Mesenchymal stem cell (in vitro differentiated cells and primary cell): ENCODE measurements at regions not wholly inside any gene's neighbourhood (a gene's known extent, or its start where the extent isn't known, plus 50 kb on each side); places are given as distances from the start of the nearest gene placed in this dataset.
"Not testable (repeated sequence)": the region's sequence is repeated elsewhere in the genome, so short reads cannot be mapped to it uniquely, and the experiment has no call there.

Experiments
- DNase-seq: peaks from one replicate; pipeline ENCODE4 v3.0.0-alpha.2; 2013
- H2AFZ ChIP-seq: one replicate; pipeline ENCODE4 v1.6.1; 2013; ENCODE audit warnings: low read depth, mild to moderate bottlenecking, control low read depth, inconsistent platforms, low read length, moderate library complexity
- H2AK5ac ChIP-seq: 2 replicates; pipeline ENCODE4 v1.6.1; 2013; ENCODE audit warnings: low read length, moderate library complexity, mild to moderate bottlenecking, inconsistent platforms; ENCODE audit not compliant: severe bottlenecking
- H2BK120ac ChIP-seq: one replicate; pipeline ENCODE4 v1.6.1; 2013; ENCODE audit warnings: low read depth, mild to moderate bottlenecking, inconsistent platforms, low read length, moderate library complexity
- H2BK12ac ChIP-seq, 2 experiments: one replicate each; pipeline ENCODE4 v1.6.1; 2013; ENCODE audit warnings: inconsistent platforms in 2 of 2, low read length in 2 of 2, mild to moderate bottlenecking in 2 of 2, moderate library complexity in 2 of 2, control low read depth in 1 of 2
- H2BK15ac ChIP-seq: one replicate; pipeline ENCODE4 v1.6.1; 2013; ENCODE audit warnings: mild to moderate bottlenecking, low read depth, inconsistent platforms; ENCODE audit not compliant: poor library complexity, severe bottlenecking
- H2BK5ac ChIP-seq: 2 replicates; pipeline ENCODE4 v1.6.1; 2013; ENCODE audit warnings: low read depth, mild to moderate bottlenecking, low read length, control low read depth, inconsistent platforms; ENCODE audit not compliant: poor library complexity, severe bottlenecking
- H3K14ac ChIP-seq, 2 experiments: one replicate each; pipeline ENCODE4 v1.6.1; 2013; ENCODE audit warnings: inconsistent platforms in 2 of 2, low read length in 2 of 2, control low read depth in 1 of 2, mild to moderate bottlenecking in 1 of 2, moderate library complexity in 1 of 2
- H3K18ac ChIP-seq, 2 experiments: one replicate each; pipeline ENCODE4 v1.6.1; 2013; ENCODE audit warnings: inconsistent platforms in 2 of 2, low read length in 2 of 2, control low read depth in 1 of 2, low read depth in 1 of 2, mild to moderate bottlenecking in 1 of 2
- H3K23ac ChIP-seq, 2 experiments: one replicate each; pipeline ENCODE4 v1.6.1; 2013; ENCODE audit warnings: inconsistent platforms in 2 of 2, low read length in 2 of 2, mild to moderate bottlenecking in 2 of 2, moderate library complexity in 2 of 2, control low read depth in 1 of 2
- H3K27ac ChIP-seq: 2 replicates; pipeline ENCODE4 v1.5.1; 2013; ENCODE audit warnings: mild to moderate bottlenecking, moderate library complexity, low read length, control low read depth, inconsistent platforms; ENCODE audit not compliant: poor library complexity, severe bottlenecking
- H3K27me3 ChIP-seq, 2 experiments: 2 replicates each; pipeline versions ENCODE4 v1.6.1 to v1.7.0; 2013; ENCODE audit warnings: low read length in 2 of 2, mild to moderate bottlenecking in 2 of 2, moderate library complexity in 2 of 2, control low read depth in 1 of 2, inconsistent platforms in 1 of 2; ENCODE audit not compliant: control insufficient read depth in 1 of 2, insufficient read depth in 1 of 2
- H3K36me3 ChIP-seq, 2 experiments: 2 replicates each; pipeline versions ENCODE4 v1.6.1 to v1.7.0; 2013; ENCODE audit warnings: low read length in 2 of 2, control low read depth in 1 of 2, inconsistent platforms in 1 of 2, low read depth in 1 of 2, mild to moderate bottlenecking in 1 of 2; ENCODE audit not compliant: insufficient read depth in 2 of 2, control insufficient read depth in 1 of 2
- H3K4ac ChIP-seq, 2 experiments: one replicate each; pipeline ENCODE4 v1.6.1; 2013; ENCODE audit warnings: inconsistent platforms in 2 of 2, low read length in 2 of 2, mild to moderate bottlenecking in 2 of 2, moderate library complexity in 2 of 2, control low read depth in 1 of 2, low read depth in 1 of 2
- H3K4me1 ChIP-seq: 2 replicates; pipeline ENCODE4 v1.6.1; 2013; ENCODE audit warnings: low read depth, low read length, control low read depth; ENCODE audit not compliant: control insufficient read depth, insufficient read depth
- H3K4me2 ChIP-seq: 2 replicates; pipeline ENCODE4 v1.6.1; 2013; ENCODE audit warnings: low read length, mild to moderate bottlenecking, inconsistent platforms; ENCODE audit not compliant: poor library complexity, severe bottlenecking
- H3K4me3 ChIP-seq, 2 experiments: 2 replicates each; pipeline versions ENCODE4 v1.5.1 to v1.7.0; 2013; ENCODE audit warnings: low read length in 2 of 2, mild to moderate bottlenecking in 2 of 2, control low read depth in 1 of 2, low read depth in 1 of 2; ENCODE audit not compliant: insufficient read depth in 1 of 2
- H3K79me1 ChIP-seq: replicated peaks from 2 replicates; pipeline ENCODE4 v1.6.1; 2013; ENCODE audit warnings: mild to moderate bottlenecking, control low read depth, low read length, inconsistent platforms; ENCODE audit not compliant: poor library complexity, severe bottlenecking
- H3K9ac ChIP-seq: 2 replicates; pipeline ENCODE4 v1.7.0; 2013; ENCODE audit warnings: mild to moderate bottlenecking, low read length, moderate library complexity
- H3K9me3 ChIP-seq: 2 replicates; pipeline ENCODE4 v1.7.0; 2013; ENCODE audit warnings: mild to moderate bottlenecking, low read length; ENCODE audit not compliant: control insufficient read depth
- H4K8ac ChIP-seq: one replicate; pipeline ENCODE4 v1.6.1; 2013; ENCODE audit warnings: inconsistent platforms, mild to moderate bottlenecking, low read length, moderate library complexity
- H4K91ac ChIP-seq: one replicate; pipeline ENCODE4 v1.6.1; 2013; ENCODE audit warnings: mild to moderate bottlenecking, low read length, inconsistent platforms
- WGBS: methylation state at CpG from one replicate; pipeline ENCODE4 v1.1.7; 2013; ENCODE audit warnings: mixed read lengths; 5-methylcytosine and 5-hydroxymethylcytosine counted together

DNA sequence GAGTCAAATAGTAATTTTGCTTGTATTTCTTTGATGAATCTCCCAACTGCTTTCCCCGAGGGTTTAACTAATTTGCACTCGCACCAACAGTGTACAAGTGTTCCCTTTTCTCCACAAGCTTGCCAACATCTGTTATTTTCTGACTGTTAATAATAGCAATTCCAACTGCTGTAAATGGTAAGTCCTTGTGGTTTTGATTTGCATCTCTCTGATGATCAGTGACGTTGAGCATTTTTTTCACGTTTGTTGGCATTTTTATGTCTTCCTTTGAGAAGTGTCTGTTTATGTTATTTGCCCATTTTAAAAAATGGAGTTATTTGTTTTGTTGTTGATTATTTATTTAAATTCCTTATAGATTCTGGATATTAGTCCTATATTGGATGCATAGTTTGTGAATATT lies 399.8 kb upstream of the MAN1A1 start:
- Histone ChIP-seq H3K4me1 (no peaks in the 10 kb centered on the region), H3K18ac (no peak overlapping the region), H3K79me1 (no peaks in the 10 kb centered on the region), H2BK120ac (no peak overlapping the region), H3K9me3 (peaks cover 16% of the 10 kb centered on the region), H3K4me2 (no peak overlapping the region), H4K8ac (no peak overlapping the region), H2AK5ac (no peak overlapping the region), H3K27me3 (no peaks in the 10 kb centered on the region), H3K4ac (no peak overlapping the region), H3K9ac (no peak overlapping the region), H3K14ac (no peak overlapping the region), H3K36me3 (no peaks in the 10 kb centered on the region), H3K23ac (no peak overlapping the region), H3K27ac (no peak overlapping the region), H2BK15ac (no peak overlapping the region), H3K4me3 (no peak overlapping the region), H2BK5ac (no peak overlapping the region), H2BK12ac (no peak overlapping the region), H2AFZ (no peak overlapping the region), H4K91ac (no peak overlapping the region)
- 69% methylated on average over 4 of the region's 4 CpGs for WGBS
- DNase-seq, result peak; percentile 50

DNA sequence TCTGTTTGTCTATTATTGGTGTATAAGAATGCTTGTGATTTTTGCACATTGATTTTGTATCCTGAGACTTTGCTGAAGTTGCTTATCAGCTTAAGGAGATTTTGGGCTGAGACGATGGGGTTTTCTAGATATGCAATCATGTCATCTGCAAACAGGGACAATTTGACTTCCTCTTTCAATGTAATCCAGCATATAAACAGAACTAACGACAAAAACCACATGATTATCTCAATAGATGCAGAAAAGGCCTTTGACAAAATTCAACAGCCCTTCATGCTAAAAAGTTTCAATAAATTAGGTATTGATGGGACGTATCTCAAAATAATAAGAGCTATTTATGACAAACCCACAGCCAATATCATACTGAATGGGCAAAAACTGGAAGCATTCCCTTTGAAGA lies 399.0 kb upstream of the MAN1A1 start:
- H3K27me3 ChIP-seq, H2BK5ac ChIP-seq, H2BK12ac ChIP-seq, H2AFZ ChIP-seq, DNase-seq, H4K91ac ChIP-seq, H3K27ac ChIP-seq, H3K4ac ChIP-seq, H2BK15ac ChIP-seq, H4K8ac ChIP-seq, H3K36me3 ChIP-seq, H3K23ac ChIP-seq, H3K79me1 ChIP-seq, H3K4me3 ChIP-seq, H3K14ac ChIP-seq, H3K9ac ChIP-seq, H3K18ac ChIP-seq, H2AK5ac ChIP-seq, H3K4me1 ChIP-seq, H3K4me2 ChIP-seq, H2BK120ac ChIP-seq: not testable (repeated sequence)
- WGBS, result 100% methylated on average over 1 of the region's 3 CpGs
- peaks cover 16% of the 10 kb centered on the region for H3K9me3 ChIP-seq

DNA sequence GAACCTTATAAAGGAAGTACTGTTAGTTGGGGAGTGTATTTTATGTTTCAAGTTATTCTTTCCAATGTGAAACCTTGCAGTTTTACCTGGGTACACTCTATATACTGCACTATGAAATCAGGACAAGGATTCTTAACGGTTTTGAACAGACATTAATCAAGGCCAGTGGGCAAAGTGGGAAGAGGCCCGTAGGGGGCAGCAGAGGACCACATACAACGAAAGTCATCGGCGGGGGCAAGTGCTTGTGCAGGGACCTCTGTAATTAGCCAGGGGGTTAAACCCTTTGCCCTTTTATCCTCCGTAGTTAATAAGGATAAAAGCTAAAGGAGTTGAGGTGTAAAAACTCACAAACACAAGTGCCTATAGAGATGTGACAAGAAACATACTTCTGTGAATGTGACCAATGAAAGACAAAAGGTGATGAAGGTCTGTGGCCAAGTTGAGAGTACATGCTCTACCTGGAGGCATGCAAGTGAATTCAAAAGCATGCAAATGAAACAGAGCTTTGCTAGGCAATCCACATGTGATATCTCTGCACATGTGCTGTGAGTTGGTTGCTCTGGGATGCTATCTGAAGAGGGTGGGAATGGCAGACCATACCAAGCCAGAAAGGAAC lies 392.7 kb upstream of the MAN1A1 start:
- H3K79me1 ChIP-seq, result no peaks in the 10 kb centered on the region
- peak; percentile 50 for DNase-seq
- H3K27ac ChIP-seq, result no peak overlapping the region
- no peak overlapping the region for H3K14ac ChIP-seq
- H2BK12ac ChIP-seq, result no peak overlapping the region
- H2BK5ac ChIP-seq, result no peak overlapping the region
- H2BK15ac ChIP-seq, result no peak overlapping the region
- H3K9me3 ChIP-seq, result no peaks in the 10 kb centered on the region
- H3K4me2 ChIP-seq, result peak overlapping the region; percentile 24
- no peak overlapping the region for H3K4me3 ChIP-seq
- H3K23ac ChIP-seq, result no peak overlapping the region
- no peaks in the 10 kb centered on the region for H3K27me3 ChIP-seq
- no peak overlapping the region for H2BK120ac ChIP-seq
- no peak overlapping the region for H3K18ac ChIP-seq
- no peak overlapping the region for H2AK5ac ChIP-seq
- H3K4me1 ChIP-seq, result no peaks in the 10 kb centered on the region
- H2AFZ ChIP-seq, result no peak overlapping the region
- H3K36me3 ChIP-seq, result no peaks in the 10 kb centered on the region
- WGBS, result 7% methylated on average over 6 of the region's 6 CpGs
- H4K8ac ChIP-seq, result no peak overlapping the region
- H3K9ac ChIP-seq, result no peak overlapping the region
- H3K4ac ChIP-seq, result no peak overlapping the region
- no peak overlapping the region for H4K91ac ChIP-seq

DNA sequence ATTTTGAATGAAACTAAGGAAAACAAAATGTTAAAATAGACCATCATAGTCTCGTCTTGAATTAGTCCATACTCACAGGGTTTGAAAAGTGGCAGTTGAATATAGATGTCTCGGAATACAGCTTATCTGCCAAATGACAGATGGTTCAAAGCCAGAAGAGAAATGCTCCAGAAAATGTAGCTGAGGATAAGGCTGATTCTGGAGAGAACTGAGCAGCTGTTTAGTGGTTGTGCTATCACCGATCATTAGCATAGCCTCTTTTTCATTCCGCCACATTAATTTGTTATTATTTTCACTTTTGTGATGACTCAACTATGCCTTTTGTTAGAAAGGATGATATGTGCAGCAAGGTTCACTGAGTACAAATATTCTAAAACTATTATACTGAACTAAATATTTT lies 390.2 kb upstream of the MAN1A1 start:
- H4K8ac ChIP-seq, result no peak overlapping the region
- H3K4ac ChIP-seq, result no peak overlapping the region
- H2AK5ac ChIP-seq, result no peak overlapping the region
- H3K4me1 ChIP-seq, result no peaks in the 10 kb centered on the region
- no peak overlapping the region for H3K14ac ChIP-seq
- H3K23ac ChIP-seq, result no peak overlapping the region
- H2AFZ ChIP-seq, result no peak overlapping the region
- H3K4me3 ChIP-seq, result no peak overlapping the region
- H3K36me3 ChIP-seq, result no peaks in the 10 kb centered on the region
- no peak overlapping the region for H3K18ac ChIP-seq
- H2BK5ac ChIP-seq, result no peak overlapping the region
- H3K9me3 ChIP-seq, result no peaks in the 10 kb centered on the region
- H4K91ac ChIP-seq, result no peak overlapping the region
- H2BK120ac ChIP-seq, result no peak overlapping the region
- H3K27me3 ChIP-seq, result no peaks in the 10 kb centered on the region
- H3K4me2 ChIP-seq, result no peak overlapping the region
- no peak overlapping the region for H3K27ac ChIP-seq
- H3K9ac ChIP-seq, result no peak overlapping the region
- no peaks in the 10 kb centered on the region for H3K79me1 ChIP-seq
- 95% methylated on average over 2 of the region's 4 CpGs for WGBS
- no peak overlapping the region for H2BK15ac ChIP-seq
- no peak for DNase-seq
- no peak overlapping the region for H2BK12ac ChIP-seq
